Omental fat pad (tissue), 3 donors: ENCODE measurements at regions not wholly inside any gene's neighbourhood (a gene's known extent, or its start where the extent isn't known, plus 50 kb on each side); places are given as distances from the start of the nearest gene placed in this dataset.

Source experiments
- ATAC-seq: fragments of 150-250 bp; one replicate; pipeline ENCODE4 v1.9.1; 2016; ENCODE audit warnings: mild to moderate bottlenecking, moderate library complexity; ENCODE audit not compliant: low FRiP score
- DNase-seq: peaks from one replicate; pipeline ENCODE4 v3.0.0-alpha.2; 2019; ENCODE audit warnings: low spot score
- CTCF ChIP-seq, 3 donors: fragments of 450-650 bp; IDR thresholded peaks; one replicate each; pipeline ENCODE4 v1.5.1; 2016 to 2017; ENCODE audit warnings: antibody characterized with exemption in 3 of 3, mild to moderate bottlenecking in 3 of 3, moderate library complexity in 2 of 3

- TF ChIP-seq CTCF (IDR thresholded peaks at IDR 0.05) = no peak
- no peak for DNase-seq
- no peak for ATAC-seq
These were observed 170.2 kb downstream of the ARL4C start for GRCh38 chr2:234326694-234327093.

- ATAC-seq (no peak), DNase-seq (no peak)
- no peak for TF ChIP-seq CTCF (IDR thresholded peaks at IDR 0.05)
These were observed 172.8 kb downstream of the ARL4C start for GRCh38 chr2:234324116-234324515.

- no peak for ATAC-seq
These were observed 174.0 kb downstream of the ARL4C start for GRCh38 chr2:234322766-234323465.

GRCh38 chr2:234320066-234320465 is 176.8 kb downstream of the ARL4C start:
- no peak for TF ChIP-seq CTCF (IDR thresholded peaks at IDR 0.05)
- DNase-seq (no peak), ATAC-seq (no peak)

More at GRCh38 chr2:234322766-234323465, 174.0 kb downstream of the ARL4C start:
- no peak for TF ChIP-seq CTCF (IDR thresholded peaks at IDR 0.05)
- no peak for DNase-seq

GRCh38 chr2:234318361-234318760 is 178.5 kb downstream of the ARL4C start:
- DNase-seq = no peak
- TF ChIP-seq CTCF (IDR thresholded peaks at IDR 0.05) = no peak
- ATAC-seq = no peak

- DNase-seq (no peak), ATAC-seq (no peak)
- no peak for TF ChIP-seq CTCF (IDR thresholded peaks at IDR 0.05)
These were observed 183.3 kb downstream of the ARL4C start for GRCh38 chr2:234313558-234313957.

GRCh38 chr2:234310166-234310565 is 186.7 kb downstream of the ARL4C start:
- DNase-seq (no peak), ATAC-seq (no peak)
- no peak for TF ChIP-seq CTCF (IDR thresholded peaks at IDR 0.05)
